ENCODE measurements at regions not wholly inside any gene's neighbourhood (a gene's known extent, or its start where the extent isn't known, plus 50 kb on each side); places are given as distances from the start of the nearest gene placed in this dataset.
"Not testable (repeated sequence)": the region's sequence is repeated elsewhere in the genome, so short reads cannot be mapped to it uniquely, and the experiment has no call there.

GRCh38 chr3:193060748-193061546 lies 143.3 kb upstream of the MB21D2 start:
- H3K9me3 Mint-ChIP-seq = no peaks in the 10 kb centered on the region
- no peaks in the 10 kb centered on the region for H3K36me3 Mint-ChIP-seq
- no peak overlapping the region for H3K27ac Mint-ChIP-seq
- no peaks in the 10 kb centered on the region for H3K4me1 Mint-ChIP-seq
- ATAC-seq = no peak
- H3K4me3 Mint-ChIP-seq = no peak overlapping the region
- peaks cover 22% of the 10 kb centered on the region for H3K27me3 Mint-ChIP-seq

- no peak overlapping the region for H3K4me3 Mint-ChIP-seq
- ATAC-seq = no peak
- H3K36me3 Mint-ChIP-seq = no peaks in the 10 kb centered on the region
- no peaks in the 10 kb centered on the region for H3K9me3 Mint-ChIP-seq
- H3K4me1 Mint-ChIP-seq = peaks cover 10% of the 10 kb centered on the region
- H3K27me3 Mint-ChIP-seq = peaks cover 42% of the 10 kb centered on the region
- H3K27ac Mint-ChIP-seq = no peak overlapping the region
Observed at GRCh38 chr3:193068365-193068764, 150.7 kb upstream of the MB21D2 start.

- H3K4me3 Mint-ChIP-seq, H3K9me3 Mint-ChIP-seq, H3K27ac Mint-ChIP-seq, H3K36me3 Mint-ChIP-seq, ATAC-seq: not testable (repeated sequence)
- peaks cover 34% of the 10 kb centered on the region for H3K27me3 Mint-ChIP-seq
- peaks cover 10% of the 10 kb centered on the region for H3K4me1 Mint-ChIP-seq
Observed at GRCh38 chr3:193069732-193070131, 152.1 kb upstream of the MB21D2 start.

GRCh38 chr3:193078996-193079753 lies 161.5 kb upstream of the MB21D2 start:
- no peaks in the 10 kb centered on the region for H3K36me3 Mint-ChIP-seq
- H3K4me1 Mint-ChIP-seq = no peaks in the 10 kb centered on the region
- peaks cover 9% of the 10 kb centered on the region for H3K9me3 Mint-ChIP-seq
- no peak overlapping the region for H3K27ac Mint-ChIP-seq
- no peaks in the 10 kb centered on the region for H3K27me3 Mint-ChIP-seq
- H3K4me3 Mint-ChIP-seq = no peak overlapping the region
- ATAC-seq = no peak

- Mint-ChIP-seq H3K27ac (no peak overlapping the region), H3K4me1 (no peaks in the 10 kb centered on the region), H3K4me3 (no peak overlapping the region), H3K36me3 (no peaks in the 10 kb centered on the region), H3K9me3 (peaks cover 9% of the 10 kb centered on the region), H3K27me3 (no peaks in the 10 kb centered on the region)
- ATAC-seq = no peak
Observed at GRCh38 chr3:193080821-193081365, 160.1 kb upstream of the PLAAT1 start.

GRCh38 chr3:193085655-193086054 lies 155.4 kb upstream of the PLAAT1 start:
- Mint-ChIP-seq H3K36me3 (no peaks in the 10 kb centered on the region), H3K4me3 (no peak overlapping the region), H3K9me3 (peaks cover 9% of the 10 kb centered on the region), H3K27me3 (peaks cover 12% of the 10 kb centered on the region), H3K27ac (no peak overlapping the region), H3K4me1 (no peaks in the 10 kb centered on the region)
- ATAC-seq = no peak

- peaks cover 12% of the 10 kb centered on the region for H3K27me3 Mint-ChIP-seq
- H3K36me3 Mint-ChIP-seq = no peaks in the 10 kb centered on the region
- no peaks in the 10 kb centered on the region for H3K4me1 Mint-ChIP-seq
- H3K9me3 Mint-ChIP-seq = peaks cover 9% of the 10 kb centered on the region
- ATAC-seq = no peak
- no peak overlapping the region for H3K4me3 Mint-ChIP-seq
- H3K27ac Mint-ChIP-seq = no peak overlapping the region
Observed at GRCh38 chr3:193086681-193087080, 154.3 kb upstream of the PLAAT1 start.

GRCh38 chr3:193087336-193087735 lies 153.7 kb upstream of the PLAAT1 start:
- H3K9me3 Mint-ChIP-seq = peaks cover 9% of the 10 kb centered on the region
- H3K4me1 Mint-ChIP-seq = no peaks in the 10 kb centered on the region
- no peak overlapping the region for H3K27ac Mint-ChIP-seq

GRCh38 chr3:193095366-193095765 lies 145.7 kb upstream of the PLAAT1 start:
- Mint-ChIP-seq H3K27ac (no peak overlapping the region), H3K27me3 (no peaks in the 10 kb centered on the region), H3K9me3 (peaks cover 8% of the 10 kb centered on the region), H3K4me1 (no peaks in the 10 kb centered on the region), H3K4me3 (no peak overlapping the region), H3K36me3 (no peaks in the 10 kb centered on the region)
- no peak for ATAC-seq

More at GRCh38 chr3:193087336-193087735, 153.7 kb upstream of the PLAAT1 start:
- no peak for ATAC-seq
- Mint-ChIP-seq H3K27me3 (peaks cover 12% of the 10 kb centered on the region), H3K4me3 (no peak overlapping the region), H3K36me3 (no peaks in the 10 kb centered on the region)

GRCh38 chr3:193096076-193096475 lies 144.9 kb upstream of the PLAAT1 start:
- Mint-ChIP-seq H3K9me3 (peaks cover 11% of the 10 kb centered on the region), H3K27ac (no peak overlapping the region), H3K27me3 (no peaks in the 10 kb centered on the region), H3K4me3 (no peak overlapping the region), H3K36me3 (no peaks in the 10 kb centered on the region), H3K4me1 (no peaks in the 10 kb centered on the region)
- peak; percentile 18 for ATAC-seq

GRCh38 chr3:193114431-193115340 lies 126.3 kb upstream of the PLAAT1 start:
- no peaks in the 10 kb centered on the region for H3K9me3 Mint-ChIP-seq

GRCh38 chr3:193116871-193117270 lies 124.2 kb upstream of the PLAAT1 start:
- no peaks in the 10 kb centered on the region for H3K36me3 Mint-ChIP-seq
- H3K4me3 Mint-ChIP-seq = no peak overlapping the region
- H3K27ac Mint-ChIP-seq = no peak overlapping the region
- no peaks in the 10 kb centered on the region for H3K4me1 Mint-ChIP-seq
- H3K27me3 Mint-ChIP-seq = no peaks in the 10 kb centered on the region
- H3K9me3 Mint-ChIP-seq = no peaks in the 10 kb centered on the region
- ATAC-seq = no peak

More at GRCh38 chr3:193114431-193115340, 126.3 kb upstream of the PLAAT1 start:
- Mint-ChIP-seq H3K4me1 (no peaks in the 10 kb centered on the region), H3K27ac (no peak overlapping the region), H3K36me3 (no peaks in the 10 kb centered on the region), H3K4me3 (no peak overlapping the region), H3K27me3 (no peaks in the 10 kb centered on the region)
- ATAC-seq = no peak

- H3K36me3 Mint-ChIP-seq = no peaks in the 10 kb centered on the region
- no peak overlapping the region for H3K4me3 Mint-ChIP-seq
- H3K27me3 Mint-ChIP-seq = no peaks in the 10 kb centered on the region
- no peaks in the 10 kb centered on the region for H3K9me3 Mint-ChIP-seq
- no peaks in the 10 kb centered on the region for H3K4me1 Mint-ChIP-seq
- H3K27ac Mint-ChIP-seq = no peak overlapping the region
- ATAC-seq = no peak
Observed at GRCh38 chr3:193118907-193119306, 122.1 kb upstream of the PLAAT1 start.

GRCh38 chr3:193119926-193120325 lies 121.1 kb upstream of the PLAAT1 start:
- Mint-ChIP-seq H3K36me3 (no peaks in the 10 kb centered on the region), H3K4me3 (no peak overlapping the region), H3K27me3 (no peaks in the 10 kb centered on the region), H3K9me3 (no peaks in the 10 kb centered on the region), H3K4me1 (no peaks in the 10 kb centered on the region), H3K27ac (no peak overlapping the region)
- ATAC-seq = no peak

GRCh38 chr3:193124861-193125260 lies 116.2 kb upstream of the PLAAT1 start:
- Mint-ChIP-seq H3K4me3 (no peak overlapping the region), H3K4me1 (no peaks in the 10 kb centered on the region), H3K9me3 (peaks cover 3% of the 10 kb centered on the region), H3K27ac (no peak overlapping the region), H3K36me3 (no peaks in the 10 kb centered on the region), H3K27me3 (peaks cover 9% of the 10 kb centered on the region)
- ATAC-seq = no peak

Data from stimulated activated memory B cell treated with anti-CD40 and anti-IgM and Interleukin-4, amounts not matched to agents 10 μg/mL and 1 μg/mL and 100 μg/mL, for 72 hours (primary cell).